ENCODE measurements at regions not wholly inside any gene's neighbourhood (a gene's known extent, or its start where the extent isn't known, plus 50 kb on each side); places are given as distances from the start of the nearest gene placed in this dataset.

GRCh38 chr5:60371065-60371464 lies 328.9 kb downstream of the DEPDC1B start:
- no peak for DNase-seq

GRCh38 chr5:60370508-60370907 lies 329.5 kb downstream of the DEPDC1B start:
- DNase-seq: no peak

GRCh38 chr5:60369391-60369790 lies 330.6 kb downstream of the DEPDC1B start:
- no peak for DNase-seq

GRCh38 chr5:60368100-60368499 lies 331.9 kb downstream of the DEPDC1B start:
- DNase-seq: no peak

GRCh38 chr5:60366489-60366888 lies 333.5 kb downstream of the DEPDC1B start:
- no peak for DNase-seq

GRCh38 chr5:60365001-60365400 lies 335.0 kb downstream of the DEPDC1B start:
- no peak for DNase-seq

GRCh38 chr5:60362158-60362557 lies 337.8 kb downstream of the DEPDC1B start:
- no peak for DNase-seq

GRCh38 chr5:60360355-60360754 lies 339.6 kb downstream of the DEPDC1B start:
- no peak for DNase-seq

GRCh38 chr5:60357302-60357701 lies 342.7 kb downstream of the DEPDC1B start:
- no peak for DNase-seq

GRCh38 chr5:60356745-60357144 lies 343.2 kb downstream of the DEPDC1B start:
- no peak for DNase-seq

- no peak for DNase-seq
Observed at GRCh38 chr5:60355181-60355580, 344.8 kb downstream of the DEPDC1B start.

- no peak for DNase-seq
Observed at GRCh38 chr5:60354311-60354710, 345.7 kb downstream of the DEPDC1B start.

- no peak for DNase-seq
Observed at GRCh38 chr5:60352992-60353599, 346.9 kb downstream of the DEPDC1B start.

GRCh38 chr5:60350794-60351193 lies 349.2 kb downstream of the DEPDC1B start:
- no peak for DNase-seq

- DNase-seq: no peak
Observed at GRCh38 chr5:60349891-60350415, 350.0 kb downstream of the DEPDC1B start.

GRCh38 chr5:60346393-60346792 lies 353.6 kb downstream of the DEPDC1B start:
- DNase-seq: peak in 1 of 4 experiments; percentile 14

- DNase-seq: no peak
Observed at GRCh38 chr5:60343102-60343501, 356.9 kb downstream of the DEPDC1B start.

GRCh38 chr5:60340965-60341471 lies 358.9 kb downstream of the DEPDC1B start:
- no peak for DNase-seq

GRCh38 chr5:60340326-60340725 lies 359.6 kb downstream of the DEPDC1B start:
- no peak for DNase-seq

GRCh38 chr5:60339691-60340201 lies 360.2 kb downstream of the DEPDC1B start:
- DNase-seq: no peak

GRCh38 chr5:60338846-60339245 lies 361.1 kb downstream of the DEPDC1B start:
- no peak for DNase-seq

GRCh38 chr5:60336491-60336890 lies 363.5 kb downstream of the DEPDC1B start:
- DNase-seq: no peak

GRCh38 chr5:60335913-60336312 lies 364.1 kb downstream of the DEPDC1B start:
- no peak for DNase-seq

- DNase-seq: peak; percentile 41 to 69 (median 52)
Observed at GRCh38 chr5:60334281-60334713, 365.7 kb downstream of the DEPDC1B start.

Data from suppressor macrophage (primary cell).